ENCODE measurements at regions not wholly inside any gene's neighbourhood (a gene's known extent, or its start where the extent isn't known, plus 50 kb on each side); places are given as distances from the start of the nearest gene placed in this dataset.

DNA sequence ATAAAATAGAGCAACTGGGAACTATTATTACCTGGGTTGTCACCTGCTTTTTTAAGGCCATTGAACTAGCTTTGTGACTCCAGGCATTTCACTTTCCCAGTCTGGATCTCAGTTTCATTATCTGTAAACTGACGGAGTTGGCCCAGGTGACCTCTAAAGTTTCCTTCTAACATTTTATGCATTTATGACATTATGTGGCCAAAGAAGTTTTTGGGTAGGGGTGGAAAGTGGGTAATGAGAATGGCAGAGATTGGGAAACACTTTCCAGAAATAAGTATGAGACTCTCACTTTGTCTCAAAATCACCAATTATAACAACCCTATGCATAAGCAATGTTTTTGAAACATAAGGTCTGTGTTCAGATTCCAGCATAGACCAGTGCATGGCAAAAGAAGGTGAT lies 99.1 kb upstream of the ARHGEF3 start:
- H3K4me3 ChIP-seq (ENCODE audit: low read depth in 1 of 3, low read length in 3 of 3), result no peak overlapping the region
- no peaks in the 10 kb centered on the region for H3K27me3 ChIP-seq (ENCODE audit: control insufficient read depth in 3 of 3, insufficient read depth in 3 of 3, low read length in 3 of 3)
- no peaks in the 10 kb centered on the region for H3K4me1 ChIP-seq (ENCODE audit: control insufficient read depth in 3 of 3, insufficient read depth in 2 of 3, low read depth in 1 of 3, low read length in 2 of 3)
- no peaks in the 10 kb centered on the region for H3K36me3 ChIP-seq (ENCODE audit: control insufficient read depth in 3 of 3, insufficient read depth in 2 of 3, low read depth in 1 of 3, low read length in 3 of 3)
- WGBS, 3 donors, result 0% methylated on average over 1 of the region's 1 CpG
- no peaks in the 10 kb centered on the region for H3K9me3 ChIP-seq (ENCODE audit: control insufficient read depth in 2 of 2, insufficient read depth in 1 of 2, low read depth in 1 of 2, low read length in 1 of 2)
- H3K27ac ChIP-seq (ENCODE audit: low read depth in 1 of 3, low read length in 2 of 3), result no peak overlapping the region
- FAIRE-seq, result no peak
- no peak for DNase-seq

DNA sequence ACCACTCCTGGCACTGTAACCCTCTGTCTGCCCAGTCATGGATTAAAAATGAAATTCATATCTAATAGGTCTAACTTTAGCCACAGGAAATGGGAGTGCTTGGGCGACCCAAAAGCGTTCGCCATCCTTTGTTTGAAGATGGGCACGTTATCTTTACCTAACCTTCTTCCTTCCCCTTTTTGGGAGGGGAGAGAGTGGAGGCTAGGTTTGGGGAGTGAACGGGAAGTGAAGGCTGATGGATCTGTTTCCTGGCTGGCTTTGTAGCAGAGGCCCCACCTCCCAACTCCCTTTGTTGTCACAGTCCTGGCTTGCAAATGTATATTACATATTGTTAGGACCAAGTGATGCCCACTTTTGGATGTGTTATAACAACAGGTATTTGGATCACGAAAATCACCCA lies 98.1 kb upstream of the ARHGEF3 start:
- DNase-seq (no peak), FAIRE-seq (no peak)
- Histone ChIP-seq H3K4me3 (ENCODE audit: low read depth in 1 of 3, low read length in 3 of 3) (no peak overlapping the region), H3K27ac (ENCODE audit: low read depth in 1 of 3, low read length in 2 of 3) (no peak overlapping the region), H3K9me3 (ENCODE audit: control insufficient read depth in 2 of 2, insufficient read depth in 1 of 2, low read depth in 1 of 2, low read length in 1 of 2) (no peaks in the 10 kb centered on the region), H3K27me3 (ENCODE audit: control insufficient read depth in 3 of 3, insufficient read depth in 3 of 3, low read length in 3 of 3) (no peaks in the 10 kb centered on the region), H3K36me3 (ENCODE audit: control insufficient read depth in 3 of 3, insufficient read depth in 2 of 3, low read depth in 1 of 3, low read length in 3 of 3) (no peaks in the 10 kb centered on the region), H3K4me1 (ENCODE audit: control insufficient read depth in 3 of 3, insufficient read depth in 2 of 3, low read depth in 1 of 3, low read length in 2 of 3) (no peaks in the 10 kb centered on the region)
- WGBS, 3 donors, result 77 to 94% (median 79%) methylated on average over 6 of the region's 6 CpGs

DNA sequence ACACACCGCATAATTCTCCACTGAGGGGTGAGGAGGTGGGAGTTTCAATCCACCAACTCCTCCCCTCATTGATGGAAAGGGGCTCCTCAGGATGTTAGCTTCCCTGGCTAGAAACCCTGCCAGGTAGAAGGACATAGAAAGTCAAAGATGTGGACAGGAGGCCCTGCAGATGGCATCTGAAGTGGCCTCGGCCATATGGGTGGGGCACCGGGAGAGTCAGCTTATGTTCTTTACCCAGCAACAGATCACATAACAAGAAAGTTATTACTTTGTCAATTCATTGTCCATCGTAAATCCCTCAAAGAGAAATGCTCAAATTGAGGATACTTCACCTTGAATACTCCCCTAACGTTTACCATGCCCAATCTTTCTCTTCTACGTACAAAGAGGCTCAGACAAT lies 97.3 kb upstream of the ARHGEF3 start:
- Histone ChIP-seq H3K9me3 (ENCODE audit: control insufficient read depth in 2 of 2, insufficient read depth in 1 of 2, low read depth in 1 of 2, low read length in 1 of 2) (no peaks in the 10 kb centered on the region), H3K36me3 (ENCODE audit: control insufficient read depth in 3 of 3, insufficient read depth in 2 of 3, low read depth in 1 of 3, low read length in 3 of 3) (no peaks in the 10 kb centered on the region), H3K27ac (ENCODE audit: low read depth in 1 of 3, low read length in 2 of 3) (no peak overlapping the region), H3K4me3 (ENCODE audit: low read depth in 1 of 3, low read length in 3 of 3) (no peak overlapping the region), H3K27me3 (ENCODE audit: control insufficient read depth in 3 of 3, insufficient read depth in 3 of 3, low read length in 3 of 3) (no peaks in the 10 kb centered on the region), H3K4me1 (ENCODE audit: control insufficient read depth in 3 of 3, insufficient read depth in 2 of 3, low read depth in 1 of 3, low read length in 2 of 3) (no peaks in the 10 kb centered on the region)
- no peak for FAIRE-seq
- DNase-seq, result no peak
- WGBS, 3 donors, result 77 to 84% (median 82%) methylated on average over 6 of the region's 6 CpGs

DNA sequence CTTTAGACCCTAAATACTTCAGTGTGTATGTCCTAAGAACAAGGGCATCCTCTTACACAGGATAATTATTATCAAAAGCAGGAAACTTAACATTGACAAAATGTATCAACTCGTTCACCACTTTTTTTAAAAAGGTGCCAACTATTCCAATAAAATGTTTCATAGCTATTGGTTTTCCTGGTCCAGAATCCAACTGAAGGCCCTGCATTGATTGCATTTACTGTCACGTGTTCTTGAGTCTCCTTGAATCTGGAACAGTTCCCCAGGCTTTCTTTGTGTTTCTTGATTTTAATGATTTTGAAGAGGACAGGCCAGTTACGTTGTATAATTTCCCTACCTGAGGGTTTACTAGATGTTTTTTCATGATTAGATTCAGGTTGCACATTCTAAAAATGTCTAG lies 94.6 kb upstream of the ARHGEF3 start:
- H3K9me3 ChIP-seq (ENCODE audit: control insufficient read depth in 2 of 2, insufficient read depth in 1 of 2, low read depth in 1 of 2, low read length in 1 of 2), result no peaks in the 10 kb centered on the region
- H3K4me1 ChIP-seq (ENCODE audit: control insufficient read depth in 3 of 3, insufficient read depth in 2 of 3, low read depth in 1 of 3, low read length in 2 of 3), result no peaks in the 10 kb centered on the region
- H3K36me3 ChIP-seq (ENCODE audit: control insufficient read depth in 3 of 3, insufficient read depth in 2 of 3, low read depth in 1 of 3, low read length in 3 of 3), result no peaks in the 10 kb centered on the region
- 83 to 92% (median 90%) methylated on average over 3 of the region's 3 CpGs for WGBS, 3 donors
- H3K27ac ChIP-seq (ENCODE audit: low read depth in 1 of 3, low read length in 2 of 3), result no peak overlapping the region
- FAIRE-seq (no peak), DNase-seq (no peak)
- no peak overlapping the region for H3K4me3 ChIP-seq (ENCODE audit: low read depth in 1 of 3, low read length in 3 of 3)
- H3K27me3 ChIP-seq (ENCODE audit: control insufficient read depth in 3 of 3, insufficient read depth in 3 of 3, low read length in 3 of 3), result no peaks in the 10 kb centered on the region

DNA sequence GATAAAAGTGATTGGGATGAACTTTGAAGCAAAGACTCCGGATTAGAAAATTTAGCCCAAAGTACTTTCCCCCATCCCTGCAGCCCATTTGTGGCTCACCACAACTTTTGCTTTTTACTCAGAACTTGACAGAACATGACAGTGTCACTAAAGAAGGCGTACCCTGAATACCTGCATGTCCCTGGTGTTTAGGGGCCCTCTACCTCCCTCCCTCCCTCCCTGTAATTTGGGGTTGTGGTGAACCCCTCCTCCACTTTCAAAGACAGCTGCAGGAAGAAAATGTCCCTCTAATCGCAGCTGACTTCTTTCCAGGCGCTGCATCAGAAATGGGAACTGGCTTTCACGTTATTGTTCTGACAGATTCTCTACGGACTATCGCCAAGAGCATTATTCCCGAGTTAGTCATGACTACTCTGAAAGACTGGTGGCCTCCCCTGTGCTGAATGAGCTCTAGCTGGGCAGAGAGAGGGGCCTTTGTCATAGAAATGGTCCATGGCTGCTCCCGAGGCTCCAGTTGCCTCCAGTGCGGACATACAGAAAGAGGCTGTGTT lies 93.2 kb upstream of the ARHGEF3 start:
- DNase-seq, result no peak
- Histone ChIP-seq H3K36me3 (ENCODE audit: control insufficient read depth in 3 of 3, insufficient read depth in 2 of 3, low read depth in 1 of 3, low read length in 3 of 3) (no peaks in the 10 kb centered on the region), H3K27ac (ENCODE audit: low read depth in 1 of 3, low read length in 2 of 3) (no peak overlapping the region), H3K9me3 (ENCODE audit: control insufficient read depth in 2 of 2, insufficient read depth in 1 of 2, low read depth in 1 of 2, low read length in 1 of 2) (no peaks in the 10 kb centered on the region), H3K27me3 (ENCODE audit: control insufficient read depth in 3 of 3, insufficient read depth in 3 of 3, low read length in 3 of 3) (no peaks in the 10 kb centered on the region), H3K4me3 (ENCODE audit: low read depth in 1 of 3, low read length in 3 of 3) (no peak overlapping the region), H3K4me1 (ENCODE audit: control insufficient read depth in 3 of 3, insufficient read depth in 2 of 3, low read depth in 1 of 3, low read length in 2 of 3) (no peaks in the 10 kb centered on the region)
- FAIRE-seq, result no peak
- 64 to 83% (median 70%) methylated on average over 10 of the region's 10 CpGs for WGBS, 3 donors

DNA sequence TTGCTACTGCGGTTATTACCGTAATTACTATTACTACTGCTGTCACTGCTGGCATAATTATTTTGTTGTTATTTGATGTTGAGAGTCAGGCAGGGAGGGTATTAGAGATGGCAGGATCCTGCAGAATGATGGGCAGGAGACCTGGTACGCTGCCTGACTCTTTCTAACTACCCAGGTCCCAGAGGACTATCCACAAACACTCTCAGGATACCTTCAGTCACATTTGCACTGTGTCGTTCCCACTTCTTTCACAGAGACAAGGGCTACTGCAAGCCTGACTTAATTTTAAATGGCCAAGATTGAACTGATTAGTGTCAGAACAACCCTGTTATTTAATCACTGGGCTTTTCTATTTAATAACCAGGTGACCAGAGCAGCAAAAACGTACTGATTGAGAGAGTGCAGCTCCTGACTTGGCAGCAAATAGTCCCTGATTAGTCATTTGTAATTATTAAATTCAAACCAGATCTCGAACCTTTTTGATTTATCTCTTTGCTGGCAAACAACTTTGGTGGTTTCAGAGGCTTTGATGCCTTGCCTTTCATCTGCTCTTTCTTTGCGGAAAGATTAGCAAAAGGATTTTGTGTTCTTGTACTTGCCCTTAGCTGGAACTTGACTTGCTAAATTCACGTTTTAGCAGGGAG lies 88.8 kb upstream of the ARHGEF3 start:
- DNase-seq, result no peak
- Histone ChIP-seq H3K27ac (ENCODE audit: low read depth in 1 of 3, low read length in 2 of 3) (no peak overlapping the region), H3K36me3 (ENCODE audit: control insufficient read depth in 3 of 3, insufficient read depth in 2 of 3, low read depth in 1 of 3, low read length in 3 of 3) (no peaks in the 10 kb centered on the region), H3K27me3 (ENCODE audit: control insufficient read depth in 3 of 3, insufficient read depth in 3 of 3, low read length in 3 of 3) (no peaks in the 10 kb centered on the region), H3K9me3 (ENCODE audit: control insufficient read depth in 2 of 2, insufficient read depth in 1 of 2, low read depth in 1 of 2, low read length in 1 of 2) (no peaks in the 10 kb centered on the region), H3K4me1 (ENCODE audit: control insufficient read depth in 3 of 3, insufficient read depth in 2 of 3, low read depth in 1 of 3, low read length in 2 of 3) (no peaks in the 10 kb centered on the region), H3K4me3 (ENCODE audit: low read depth in 1 of 3, low read length in 3 of 3) (no peak overlapping the region)
- WGBS, 3 donors, result 62 to 71% (median 68%) methylated on average over 8 of the region's 8 CpGs
- FAIRE-seq, result no peak

DNA sequence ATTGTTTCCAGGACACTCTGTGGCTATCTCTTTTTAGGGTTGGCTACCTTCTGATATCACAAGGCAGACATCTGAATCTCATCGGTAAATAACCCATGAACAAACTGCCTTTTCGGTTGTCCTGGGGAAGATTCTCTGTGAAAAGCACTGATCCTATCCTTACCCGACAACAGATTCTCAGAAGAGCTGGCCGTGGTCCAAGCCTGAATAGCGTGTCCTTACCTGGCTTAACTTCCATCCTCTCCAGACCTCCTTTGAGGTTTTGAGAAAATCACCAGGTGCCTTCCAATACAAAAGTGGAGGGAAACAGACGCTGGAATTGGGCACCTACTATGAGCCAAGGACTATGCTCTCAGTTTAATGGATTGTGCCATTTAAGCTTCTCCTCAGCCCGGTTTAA lies 87.4 kb upstream of the ARHGEF3 start:
- no peaks in the 10 kb centered on the region for H3K27me3 ChIP-seq (ENCODE audit: control insufficient read depth in 3 of 3, insufficient read depth in 3 of 3, low read length in 3 of 3)
- WGBS, 3 donors, result 67 to 80% (median 72%) methylated on average over 7 of the region's 7 CpGs

DNA sequence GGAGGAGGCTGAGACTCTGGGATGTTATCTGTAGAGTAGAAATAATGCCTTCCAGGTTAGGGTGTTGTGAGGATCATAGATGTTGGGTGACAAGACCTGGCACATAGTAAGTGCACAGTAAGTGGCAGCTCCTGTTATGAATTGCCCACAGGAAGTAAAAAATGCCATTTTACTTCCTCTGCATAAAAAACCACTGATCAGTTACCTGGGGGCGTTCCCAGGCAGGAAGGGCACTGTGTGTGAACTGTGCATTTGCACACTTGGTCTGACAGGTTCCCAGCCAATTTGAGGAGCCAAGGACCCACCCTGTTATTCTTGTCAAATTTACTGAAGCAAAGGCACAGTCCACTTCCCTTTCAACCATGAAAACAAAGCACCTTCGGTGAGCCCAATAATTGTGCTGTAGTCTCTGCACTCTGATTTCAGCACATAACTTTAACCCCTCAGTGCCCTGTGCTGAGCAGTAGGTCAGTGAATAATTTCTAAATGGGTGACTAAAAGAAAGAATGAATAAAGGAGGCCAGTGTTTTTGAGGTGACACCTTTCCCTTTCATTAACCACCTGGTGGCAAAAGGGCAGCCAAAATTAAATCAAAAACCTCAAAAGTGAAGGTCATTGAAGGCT lies 85.8 kb upstream of the ARHGEF3 start:
- Histone ChIP-seq H3K27ac (ENCODE audit: low read depth in 1 of 3, low read length in 2 of 3) (peak overlapping the region in 1 of 3 donors; percentile 11), H3K4me1 (ENCODE audit: control insufficient read depth in 3 of 3, insufficient read depth in 2 of 3, low read depth in 1 of 3, low read length in 2 of 3) (no peaks in the 10 kb centered on the region), H3K9me3 (ENCODE audit: control insufficient read depth in 2 of 2, insufficient read depth in 1 of 2, low read depth in 1 of 2, low read length in 1 of 2) (no peaks in the 10 kb centered on the region), H3K36me3 (ENCODE audit: control insufficient read depth in 3 of 3, insufficient read depth in 2 of 3, low read depth in 1 of 3, low read length in 3 of 3) (no peaks in the 10 kb centered on the region), H3K4me3 (ENCODE audit: low read depth in 1 of 3, low read length in 3 of 3) (no peak overlapping the region), H3K27me3 (ENCODE audit: control insufficient read depth in 3 of 3, insufficient read depth in 3 of 3, low read length in 3 of 3) (no peaks in the 10 kb centered on the region)
- no peak for DNase-seq
- 28 to 33% (median 32%) methylated on average over 2 of the region's 2 CpGs for WGBS, 3 donors
- FAIRE-seq, result no peak

More for the DNA sequence above, 87.4 kb upstream of the ARHGEF3 start:
- H3K4me3 ChIP-seq (ENCODE audit: low read depth in 1 of 3, low read length in 3 of 3), result no peak overlapping the region
- FAIRE-seq (no peak), DNase-seq (no peak)
- no peaks in the 10 kb centered on the region for H3K9me3 ChIP-seq (ENCODE audit: control insufficient read depth in 2 of 2, insufficient read depth in 1 of 2, low read depth in 1 of 2, low read length in 1 of 2)
- H3K4me1 ChIP-seq (ENCODE audit: control insufficient read depth in 3 of 3, insufficient read depth in 2 of 3, low read depth in 1 of 3, low read length in 2 of 3), result no peaks in the 10 kb centered on the region
- H3K36me3 ChIP-seq (ENCODE audit: control insufficient read depth in 3 of 3, insufficient read depth in 2 of 3, low read depth in 1 of 3, low read length in 3 of 3), result no peaks in the 10 kb centered on the region
- no peak overlapping the region for H3K27ac ChIP-seq (ENCODE audit: low read depth in 1 of 3, low read length in 2 of 3)

Data from small intestine (tissue), 7 donors.